Activated CD4-positive, alpha-beta memory T cell treated with anti-CD3 and anti-CD28 coated beads, Interleukin-2, amount 10 ng/mL, durations not matched to agents 7 days and 5 days (primary cell): ENCODE measurements at regions not wholly inside any gene's neighbourhood (a gene's known extent, or its start where the extent isn't known, plus 50 kb on each side); places are given as distances from the start of the nearest gene placed in this dataset.

Experiments used
- CTCF ChIA-PET: fragments of 350-600 bp; sonication (Branson Sonifier 250); formaldehyde crosslinking; loops from one replicate; lab custom pipeline; 2021; ENCODE audit warnings: antibody characterized with exemption, inconsistent platforms; lab: Charles Lee
- POLR2A ChIA-PET: fragments of 350-600 bp; sonication (Branson Sonifier 250); formaldehyde crosslinking; loops from one replicate; lab custom pipeline; 2021; ENCODE audit warnings: antibody characterized with exemption; lab: Charles Lee
- DNase-seq: peaks from one replicate; pipeline ENCODE4 v3.0.0-alpha.2; 2020
- H3K27ac Mint-ChIP-seq: one replicate; pipeline ENCODE4 v1.8.0; 2021; ENCODE audit warnings: mild to moderate bottlenecking, mixed read lengths
- H3K27me3 Mint-ChIP-seq: one replicate; pipeline ENCODE4 v1.8.0; 2021; ENCODE audit warnings: mixed read lengths
- H3K36me3 Mint-ChIP-seq: one replicate; pipeline ENCODE4 v1.8.0; 2021; ENCODE audit warnings: low read depth, mixed read lengths
- H3K4me1 Mint-ChIP-seq: one replicate; pipeline ENCODE4 v1.8.0; 2021; ENCODE audit warnings: mixed read lengths
- H3K4me3 Mint-ChIP-seq: one replicate; pipeline ENCODE4 v1.8.0; 2021; ENCODE audit warnings: mild to moderate bottlenecking, mixed read lengths
- H3K9me3 Mint-ChIP-seq: one replicate; pipeline ENCODE4 v1.8.0; 2021; ENCODE audit warnings: mixed read lengths

DNA sequence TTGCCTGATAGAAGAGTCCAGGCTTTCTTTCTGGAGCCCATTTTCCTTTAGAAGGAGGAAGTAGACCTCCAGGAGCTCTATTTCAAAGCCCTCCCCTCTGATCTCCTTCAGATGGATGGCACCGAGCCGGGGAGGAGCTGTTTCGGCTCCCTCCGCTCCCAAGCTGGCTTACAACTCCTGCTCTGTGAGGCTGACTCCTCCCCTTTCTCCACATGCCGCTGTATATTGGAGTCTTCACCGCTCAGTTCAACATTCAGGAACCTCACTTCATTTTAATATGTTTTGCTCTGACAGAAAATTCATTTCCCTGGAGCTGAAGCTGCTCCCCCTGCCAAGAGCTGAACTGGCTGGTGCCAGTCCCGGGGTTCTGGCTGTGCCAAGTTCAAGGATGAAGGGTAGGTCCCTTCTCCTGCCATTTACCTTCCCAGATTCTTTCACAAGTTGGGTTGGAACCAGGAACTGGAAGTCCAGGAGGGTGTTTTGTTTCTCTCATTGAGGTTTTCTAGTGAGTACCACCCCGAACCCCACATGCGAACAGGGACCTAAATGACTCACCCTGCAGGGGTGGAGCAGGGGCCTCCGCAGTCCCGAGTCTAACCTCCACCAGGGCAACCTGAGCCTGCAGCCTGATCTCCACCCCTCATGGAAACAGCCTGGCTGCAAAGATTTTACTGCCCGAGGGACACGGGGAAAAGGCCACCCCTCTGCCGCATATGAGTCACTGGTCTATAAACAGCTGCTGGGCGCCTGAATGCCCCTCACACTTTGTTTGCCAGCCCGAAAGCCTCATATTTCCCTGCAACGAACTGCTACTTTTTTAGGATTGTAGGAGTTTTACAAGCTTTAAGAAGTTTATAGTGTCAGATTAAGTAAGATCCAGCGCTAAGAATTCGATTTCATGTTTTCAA is 68.6 kb upstream of the FOXA2 start:
- no peaks in the 10 kb centered on the region for H3K4me1 Mint-ChIP-seq
- POLR2A ChIA-PET, result no interaction called here
- DNase-seq, result no peak
- H3K27ac Mint-ChIP-seq, result no peak overlapping the region
- H3K36me3 Mint-ChIP-seq, result no peaks in the 10 kb centered on the region
- CTCF ChIA-PET, result no interaction called here
- H3K9me3 Mint-ChIP-seq, result no peaks in the 10 kb centered on the region
- no peaks in the 10 kb centered on the region for H3K27me3 Mint-ChIP-seq
- no peak overlapping the region for H3K4me3 Mint-ChIP-seq

DNA sequence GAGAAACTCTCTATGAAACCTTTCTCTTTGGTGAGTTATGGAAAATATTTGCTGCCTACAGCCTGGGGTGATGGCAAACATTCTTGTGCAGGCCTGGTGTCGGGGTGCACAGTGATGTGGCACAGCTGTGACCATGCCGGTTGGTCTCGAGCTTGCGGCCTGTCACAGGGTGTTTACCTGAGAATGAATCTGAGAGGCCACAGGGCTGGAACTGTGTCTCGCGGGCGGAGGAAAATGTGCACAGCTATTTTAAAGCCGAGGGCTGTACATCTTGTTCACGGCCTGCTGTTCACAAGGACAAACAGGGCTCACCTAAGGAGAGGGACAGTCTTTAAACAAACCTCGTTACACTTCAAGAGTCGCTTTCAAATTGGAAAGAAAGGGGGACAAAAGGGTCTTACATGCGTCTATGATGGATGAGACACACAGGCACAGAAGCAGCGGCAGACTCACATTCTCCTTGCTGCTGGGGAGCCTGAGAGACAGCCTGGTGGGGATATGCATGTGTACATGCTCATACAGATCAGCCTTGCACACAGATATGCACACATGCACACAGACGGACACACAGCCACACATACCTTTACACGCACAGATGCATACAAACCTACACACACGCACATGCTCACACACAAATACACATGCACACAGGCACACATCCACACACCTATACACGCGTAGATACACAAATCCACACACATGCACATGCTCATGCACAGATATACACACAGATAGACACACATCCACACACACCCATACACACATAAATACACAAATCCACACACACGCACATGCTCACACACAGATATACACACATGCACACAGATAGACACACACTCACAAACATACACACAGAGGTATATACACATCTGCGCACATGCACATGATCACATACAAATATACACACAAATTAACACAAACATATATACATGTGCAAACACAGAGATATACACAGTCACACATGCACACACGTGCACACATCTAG is 69.6 kb upstream of the FOXA2 start:
- DNase-seq, result no peak
- H3K9me3 Mint-ChIP-seq, result no peaks in the 10 kb centered on the region
- H3K4me3 Mint-ChIP-seq, result no peak overlapping the region
- H3K4me1 Mint-ChIP-seq, result no peaks in the 10 kb centered on the region
- H3K36me3 Mint-ChIP-seq, result no peaks in the 10 kb centered on the region
- no peaks in the 10 kb centered on the region for H3K27me3 Mint-ChIP-seq
- ChIA-PET POLR2A (no interaction called here), CTCF (no interaction called here)
- H3K27ac Mint-ChIP-seq, result no peak overlapping the region

DNA sequence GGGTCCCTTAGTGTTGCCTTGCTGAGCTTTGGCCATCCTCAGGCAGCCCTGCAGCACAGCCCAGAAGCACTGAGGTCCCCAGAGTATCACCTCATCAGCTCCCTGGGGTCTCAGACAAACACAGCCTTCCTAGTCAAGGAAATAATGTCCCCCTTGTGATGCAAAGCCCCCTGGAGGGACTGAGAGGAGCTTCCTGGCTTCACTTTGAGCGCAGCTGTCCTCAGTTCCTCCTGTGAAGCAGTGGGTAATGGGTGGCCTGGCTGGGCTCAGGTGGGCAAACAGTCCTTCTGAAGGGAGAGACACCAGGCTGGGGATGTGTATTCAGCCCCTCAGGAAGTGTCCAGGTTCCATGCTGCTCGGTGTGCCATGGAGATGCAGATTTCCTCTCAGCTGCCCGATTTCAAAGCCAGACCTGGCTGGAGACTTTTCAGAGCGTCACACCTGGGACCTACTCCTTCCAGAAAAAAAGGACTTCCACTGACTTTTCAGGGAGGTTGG is 79.2 kb upstream of the FOXA2 start:
- no peaks in the 10 kb centered on the region for H3K9me3 Mint-ChIP-seq
- H3K27me3 Mint-ChIP-seq, result no peaks in the 10 kb centered on the region
- no peaks in the 10 kb centered on the region for H3K4me1 Mint-ChIP-seq
- H3K27ac Mint-ChIP-seq, result no peak overlapping the region
- ChIA-PET CTCF (no interaction called here), POLR2A (no interaction called here)
- no peak for DNase-seq
- no peak overlapping the region for H3K4me3 Mint-ChIP-seq
- H3K36me3 Mint-ChIP-seq, result no peaks in the 10 kb centered on the region

DNA sequence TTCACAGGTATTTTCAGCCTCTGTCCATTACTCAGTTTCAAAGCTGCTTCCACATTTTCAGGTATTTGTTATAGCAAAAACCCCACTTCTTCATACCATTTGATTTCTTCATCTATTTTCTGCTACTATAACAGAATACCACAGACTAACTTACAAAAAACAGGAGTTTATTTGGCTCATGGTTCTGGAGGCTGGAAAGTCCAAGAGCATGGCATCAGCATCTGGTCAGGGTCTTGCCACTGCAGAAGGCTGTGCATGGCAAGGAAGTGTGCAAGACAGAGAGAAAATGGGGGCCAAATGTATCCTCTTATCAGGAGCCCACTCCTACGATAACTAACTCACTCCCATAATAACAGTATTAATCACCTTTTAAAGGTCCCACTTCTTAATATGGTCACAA is 82.8 kb upstream of the FOXA2 start:
- H3K9me3 Mint-ChIP-seq, result peaks cover 13% of the 10 kb centered on the region
- H3K27ac Mint-ChIP-seq, result no peak overlapping the region
- ChIA-PET POLR2A (no interaction called here), CTCF (no interaction called here)
- H3K4me1 Mint-ChIP-seq, result no peaks in the 10 kb centered on the region
- no peak for DNase-seq
- H3K36me3 Mint-ChIP-seq, result no peaks in the 10 kb centered on the region
- H3K27me3 Mint-ChIP-seq, result no peaks in the 10 kb centered on the region
- H3K4me3 Mint-ChIP-seq, result no peak overlapping the region

DNA sequence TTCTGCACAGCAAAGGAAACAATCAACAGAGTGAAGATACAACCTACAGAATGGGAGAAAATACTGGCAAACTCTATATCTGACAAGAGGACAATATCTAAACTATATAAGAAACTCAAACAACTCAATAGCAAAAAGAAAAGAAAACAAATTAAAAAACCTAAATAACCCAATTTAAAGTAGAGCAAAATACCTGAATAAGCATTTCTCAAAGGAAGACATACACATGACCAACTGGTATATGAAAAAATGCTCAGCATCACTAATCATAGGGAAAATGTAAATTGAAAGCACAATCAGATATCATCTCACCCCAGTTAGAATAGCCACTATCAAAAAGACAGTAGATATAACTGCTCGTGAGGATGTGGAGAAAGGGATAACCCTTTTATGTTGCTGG is 87.8 kb upstream of the FOXA2 start:
- POLR2A ChIA-PET, result no interaction called here
- Mint-ChIP-seq H3K27me3 (no peaks in the 10 kb centered on the region), H3K27ac (no peak overlapping the region), H3K9me3 (peaks cover 18% of the 10 kb centered on the region), H3K36me3 (no peaks in the 10 kb centered on the region), H3K4me3 (no peak overlapping the region), H3K4me1 (no peaks in the 10 kb centered on the region)
- DNase-seq, result no peak
- CTCF ChIA-PET, result no interaction called here

DNA sequence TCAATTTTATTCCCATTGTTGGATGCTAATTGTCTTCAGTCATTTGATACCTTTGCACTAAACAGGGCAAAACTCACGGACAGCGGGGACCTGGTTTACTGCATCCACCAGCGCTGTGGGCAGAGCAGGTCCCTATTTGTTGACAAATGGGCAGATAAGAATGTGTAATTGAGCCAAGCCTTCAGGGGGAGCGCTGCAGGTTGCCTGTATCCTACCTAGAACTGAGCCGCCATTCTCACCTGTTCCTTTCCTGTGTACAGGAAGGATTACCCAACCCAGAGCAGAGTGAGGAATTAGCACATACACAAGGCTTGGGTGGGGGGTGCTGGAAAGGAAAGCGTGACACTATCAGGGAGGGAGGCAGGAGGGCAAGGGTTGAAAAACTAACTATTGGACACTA is 89.1 kb upstream of the FOXA2 start:
- H3K27me3 Mint-ChIP-seq, result no peaks in the 10 kb centered on the region
- no peaks in the 10 kb centered on the region for H3K4me1 Mint-ChIP-seq
- no peak overlapping the region for H3K27ac Mint-ChIP-seq
- no peaks in the 10 kb centered on the region for H3K36me3 Mint-ChIP-seq
- POLR2A ChIA-PET, result no interaction called here
- H3K9me3 Mint-ChIP-seq, result peaks cover 18% of the 10 kb centered on the region
- no peak overlapping the region for H3K4me3 Mint-ChIP-seq
- CTCF ChIA-PET, result no interaction called here
- DNase-seq, result no peak

DNA sequence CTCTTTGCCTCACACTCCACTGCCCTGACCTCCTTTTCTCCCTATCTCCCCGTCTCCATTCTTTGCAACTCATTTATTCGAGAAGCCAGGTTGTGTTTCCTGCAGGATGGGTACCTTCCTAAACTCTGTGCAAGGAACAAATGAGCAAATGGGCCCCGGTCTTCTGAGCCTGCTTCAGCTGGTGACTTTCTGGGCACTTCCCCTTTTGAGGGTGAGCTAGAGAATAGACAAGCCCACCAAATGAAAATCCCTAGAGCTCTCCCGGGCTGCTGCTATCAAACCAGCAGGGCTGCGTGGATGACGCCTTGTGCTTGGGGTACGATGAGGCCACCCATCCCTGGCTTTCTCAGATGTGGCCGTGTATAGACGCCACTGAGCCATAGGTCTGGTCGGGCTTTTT is 91.0 kb upstream of the FOXA2 start:
- no peaks in the 10 kb centered on the region for H3K4me1 Mint-ChIP-seq
- H3K36me3 Mint-ChIP-seq, result no peaks in the 10 kb centered on the region
- H3K9me3 Mint-ChIP-seq, result peaks cover 15% of the 10 kb centered on the region
- H3K27me3 Mint-ChIP-seq, result no peaks in the 10 kb centered on the region
- no peak overlapping the region for H3K27ac Mint-ChIP-seq
- H3K4me3 Mint-ChIP-seq, result no peak overlapping the region
- ChIA-PET POLR2A (no interaction called here), CTCF (no interaction called here)
- no peak for DNase-seq

DNA sequence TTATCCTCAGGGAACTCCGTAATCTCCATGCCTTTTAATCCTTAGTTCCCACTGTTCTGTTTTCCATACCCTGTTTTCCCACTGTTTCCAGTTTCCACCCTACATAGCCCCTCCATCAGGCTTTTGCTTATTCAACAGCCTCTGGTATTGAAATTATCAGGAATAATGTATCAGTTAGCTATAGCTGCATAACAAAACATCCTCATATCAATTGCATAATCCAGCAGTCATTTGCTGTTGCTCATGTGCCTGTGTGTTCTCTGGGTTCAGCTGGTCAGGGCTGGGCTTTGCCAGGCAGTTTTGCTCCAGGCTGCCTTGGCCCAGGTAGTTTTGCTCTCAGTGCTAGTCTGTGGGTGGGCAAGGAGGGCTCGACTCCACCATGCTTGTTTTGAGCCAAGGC is 94.3 kb upstream of the FOXA2 start:
- Mint-ChIP-seq H3K27me3 (no peaks in the 10 kb centered on the region), H3K36me3 (no peaks in the 10 kb centered on the region), H3K9me3 (peaks cover 6% of the 10 kb centered on the region), H3K4me1 (no peaks in the 10 kb centered on the region), H3K27ac (no peak overlapping the region), H3K4me3 (no peak overlapping the region)
- CTCF ChIA-PET, result no interaction called here
- no peak for DNase-seq
- POLR2A ChIA-PET, result no interaction called here

DNA sequence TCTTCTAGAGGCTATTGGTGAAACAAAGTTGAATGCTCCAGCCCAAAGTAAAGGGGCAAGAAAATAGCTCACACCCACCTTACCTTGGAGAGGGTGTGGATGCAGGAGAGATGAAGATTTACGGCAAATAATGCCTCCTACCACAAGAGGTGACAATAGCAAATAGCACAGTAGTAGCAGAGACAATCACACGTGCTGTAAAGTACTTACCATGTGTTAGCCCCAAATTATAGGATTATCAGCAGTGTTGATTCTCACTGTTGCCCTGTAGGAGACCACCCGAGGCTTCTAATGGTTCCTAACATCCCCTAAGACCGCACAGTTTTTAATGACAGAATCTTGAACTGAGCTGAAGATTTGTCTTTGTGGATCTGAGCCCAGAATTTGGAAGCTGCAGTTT is 94.8 kb upstream of the FOXA2 start:
- H3K27me3 Mint-ChIP-seq, result no peaks in the 10 kb centered on the region
- no peaks in the 10 kb centered on the region for H3K4me1 Mint-ChIP-seq
- H3K4me3 Mint-ChIP-seq, result no peak overlapping the region
- no peak for DNase-seq
- CTCF ChIA-PET, result no interaction called here
- peaks cover 6% of the 10 kb centered on the region for H3K9me3 Mint-ChIP-seq
- H3K36me3 Mint-ChIP-seq, result no peaks in the 10 kb centered on the region
- no peak overlapping the region for H3K27ac Mint-ChIP-seq
- POLR2A ChIA-PET, result no interaction called here

DNA sequence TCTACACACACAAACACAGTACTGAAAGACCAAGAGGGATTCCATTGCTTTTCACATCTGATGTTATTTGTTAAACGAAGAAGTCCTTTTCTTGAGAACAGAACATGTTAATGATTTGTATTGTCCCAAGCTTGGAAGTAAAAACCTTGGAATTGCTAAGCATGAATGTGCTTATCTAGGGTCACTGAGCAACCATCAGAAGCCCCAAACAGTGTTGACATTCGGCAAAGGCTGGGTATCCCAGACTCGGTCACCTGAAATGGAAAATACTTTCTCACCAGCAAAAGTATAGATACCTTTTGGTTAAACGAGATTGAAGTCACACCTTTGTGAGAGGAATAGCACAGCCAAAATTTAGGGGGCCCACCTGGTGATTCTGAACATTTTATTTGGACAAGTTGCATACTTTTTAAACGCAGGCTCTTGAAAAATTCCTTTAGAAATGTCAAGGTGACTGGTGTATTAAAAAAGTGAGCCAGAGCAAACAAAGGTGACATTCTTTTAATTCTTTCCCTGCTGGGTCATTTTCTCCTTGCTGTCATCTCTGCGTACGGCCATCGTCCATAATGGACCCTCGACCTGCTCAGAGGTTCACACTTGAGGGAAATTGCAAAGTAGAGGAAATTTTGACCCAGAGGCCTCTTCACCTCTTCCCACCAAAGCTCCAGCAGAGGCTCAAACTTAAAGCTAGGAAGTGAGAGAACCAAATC is 95.8 kb upstream of the FOXA2 start:
- Mint-ChIP-seq H3K27me3 (no peaks in the 10 kb centered on the region), H3K36me3 (no peaks in the 10 kb centered on the region), H3K4me3 (no peak overlapping the region), H3K27ac (no peak overlapping the region), H3K4me1 (no peaks in the 10 kb centered on the region), H3K9me3 (peaks cover 6% of the 10 kb centered on the region)
- CTCF ChIA-PET, result no interaction called here
- POLR2A ChIA-PET, result no interaction called here
- no peak for DNase-seq

DNA sequence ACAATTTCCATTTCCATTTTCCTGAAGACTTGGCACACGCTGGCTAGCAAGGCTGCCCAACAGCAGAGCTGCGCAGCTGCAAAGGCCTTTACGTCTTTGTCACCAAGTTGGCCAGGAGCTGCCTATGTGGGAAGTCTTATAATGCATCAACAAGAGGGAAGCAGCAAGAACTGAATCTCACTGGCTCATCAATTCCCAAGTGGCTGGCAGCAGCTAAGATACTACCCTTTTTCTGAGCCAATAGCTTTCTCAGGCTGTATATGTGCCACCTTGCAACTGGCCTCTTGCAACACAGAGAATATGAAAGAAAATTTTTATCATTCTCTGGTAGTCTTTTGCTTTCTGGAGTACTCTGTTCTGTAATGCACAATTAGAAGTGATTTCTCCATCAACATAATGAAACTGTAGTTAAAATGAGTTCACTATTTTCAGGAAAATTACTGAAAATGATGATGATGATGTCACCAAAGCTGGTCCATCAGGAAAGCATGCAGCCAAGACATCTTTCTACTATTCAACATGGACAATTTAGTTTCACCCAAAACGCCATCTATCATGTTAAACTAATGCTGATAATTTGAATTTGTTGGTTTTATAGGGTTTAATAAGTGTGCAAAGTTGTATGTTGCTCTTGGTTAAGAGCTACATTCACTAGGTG is 97.3 kb upstream of the FOXA2 start:
- no peak for DNase-seq
- no peak overlapping the region for H3K4me3 Mint-ChIP-seq
- POLR2A ChIA-PET, result no interaction called here
- H3K27ac Mint-ChIP-seq, result no peak overlapping the region
- H3K9me3 Mint-ChIP-seq, result peaks cover 6% of the 10 kb centered on the region
- H3K27me3 Mint-ChIP-seq, result no peaks in the 10 kb centered on the region
- CTCF ChIA-PET, result interaction anchor here (1.1 kb wide), 1 partner anchor 343 kb away, joined by 3 read pairs; no protein-coding TSS in a partner anchor
- H3K36me3 Mint-ChIP-seq, result no peaks in the 10 kb centered on the region
- H3K4me1 Mint-ChIP-seq, result no peaks in the 10 kb centered on the region

DNA sequence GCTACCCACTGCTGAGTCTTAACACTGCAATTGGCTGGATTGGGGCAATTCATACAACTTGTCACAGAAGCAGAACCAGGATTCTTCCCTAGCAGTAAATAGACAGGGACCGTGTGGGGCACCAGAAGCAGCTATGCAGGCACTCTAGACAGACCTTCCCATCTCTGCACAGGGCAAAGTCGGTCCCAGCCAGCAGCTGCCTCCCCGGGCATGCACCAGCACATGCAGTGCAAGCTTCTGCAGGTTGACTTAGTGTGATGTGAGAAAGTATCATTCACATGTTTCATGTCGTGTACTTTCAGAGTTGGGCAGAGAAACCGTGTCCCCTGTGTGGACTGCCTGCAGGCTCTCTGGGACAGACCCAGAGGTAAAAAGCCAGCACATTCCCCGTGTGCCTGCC is 98.0 kb upstream of the FOXA2 start:
- Mint-ChIP-seq H3K4me3 (no peak overlapping the region), H3K27ac (no peak overlapping the region), H3K36me3 (no peaks in the 10 kb centered on the region), H3K4me1 (no peaks in the 10 kb centered on the region), H3K9me3 (peaks cover 6% of the 10 kb centered on the region), H3K27me3 (no peaks in the 10 kb centered on the region)
- CTCF ChIA-PET, result no interaction called here
- DNase-seq, result no peak
- POLR2A ChIA-PET, result no interaction called here
